ENCODE measurements at regions not wholly inside any gene's neighbourhood (a gene's known extent, or its start where the extent isn't known, plus 50 kb on each side); places are given as distances from the start of the nearest gene placed in this dataset.

DNA sequence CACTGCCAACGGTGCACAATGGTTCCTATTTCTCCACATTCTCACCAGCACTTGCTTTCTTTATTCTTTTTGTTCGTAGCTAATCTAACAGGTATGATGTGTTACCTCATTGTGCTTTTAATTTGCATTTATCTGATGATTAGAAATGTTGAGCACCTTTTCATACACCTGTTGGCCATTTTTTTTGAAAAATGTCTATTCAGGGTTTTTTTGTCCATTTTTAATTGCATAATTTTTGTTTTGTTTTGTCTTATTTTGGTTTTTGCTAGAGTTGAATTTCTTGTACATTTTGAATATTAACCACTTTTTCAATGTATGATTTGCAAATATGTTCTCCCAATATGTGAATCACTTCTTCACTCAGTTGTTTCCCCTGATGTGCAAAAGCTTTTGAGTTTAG lies 150.6 kb downstream of the TENT5A start:
- TF ChIP-seq, protein P1, sequence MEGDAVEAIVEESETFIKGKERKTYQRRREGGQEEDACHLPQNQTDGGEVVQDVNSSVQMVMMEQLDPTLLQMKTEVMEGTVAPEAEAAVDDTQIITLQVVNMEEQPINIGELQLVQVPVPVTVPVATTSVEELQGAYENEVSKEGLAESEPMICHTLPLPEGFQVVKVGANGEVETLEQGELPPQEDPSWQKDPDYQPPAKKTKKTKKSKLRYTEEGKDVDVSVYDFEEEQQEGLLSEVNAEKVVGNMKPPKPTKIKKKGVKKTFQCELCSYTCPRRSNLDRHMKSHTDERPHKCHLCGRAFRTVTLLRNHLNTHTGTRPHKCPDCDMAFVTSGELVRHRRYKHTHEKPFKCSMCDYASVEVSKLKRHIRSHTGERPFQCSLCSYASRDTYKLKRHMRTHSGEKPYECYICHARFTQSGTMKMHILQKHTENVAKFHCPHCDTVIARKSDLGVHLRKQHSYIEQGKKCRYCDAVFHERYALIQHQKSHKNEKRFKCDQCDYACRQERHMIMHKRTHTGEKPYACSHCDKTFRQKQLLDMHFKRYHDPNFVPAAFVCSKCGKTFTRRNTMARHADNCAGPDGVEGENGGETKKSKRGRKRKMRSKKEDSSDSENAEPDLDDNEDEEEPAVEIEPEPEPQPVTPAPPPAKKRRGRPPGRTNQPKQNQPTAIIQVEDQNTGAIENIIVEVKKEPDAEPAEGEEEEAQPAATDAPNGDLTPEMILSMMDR (IDR thresholded peaks at IDR 0.05), result no peak
- TF ChIP-seq ZFX (IDR thresholded peaks at IDR 0.05; ENCODE audit: borderline replicate concordance), result no peak

Measured in 22Rv1 (cell line).